K562 (cell line): ENCODE measurements at regions not wholly inside any gene's neighbourhood (a gene's known extent, or its start where the extent isn't known, plus 50 kb on each side); places are given as distances from the start of the nearest gene placed in this dataset.
"Not testable (repeated sequence)": the region's sequence is repeated elsewhere in the genome, so short reads cannot be mapped to it uniquely, and the experiment has no call there.

ENCODE experiments used
- ATAC-seq: fragments of 200-7000 bp; cut with Tn5 transposase; 3 replicates; pipeline ENCODE4 v1.9.1; 2020; ENCODE audit warnings: moderate library complexity
- BruUV-seq: library from RNA; stranded (reverse); fragments of 400-500 nt; replicated peaks from 2 replicates; lab custom pipeline; 2021; lab: Mats Ljungman, UMichigan
- CTCF ChIA-PET: fragments of 300-600 bp; formaldehyde crosslinking; extraction: SDS; loops from one replicate; lab custom pipeline; 2021; ENCODE audit warnings: low intra/inter-chr PET ratio; lab: Yijun Ruan, JAX
- POLR2A ChIA-PET: fragments of 300-600, 350-650 bp; sonication (Branson Sonifier 250); formaldehyde crosslinking; extraction: SDS; loops from one replicate; lab custom pipeline; 2021; ENCODE audit warnings: antibody characterized with exemption, inconsistent platforms; lab: Yijun Ruan, JAX
- DNase-seq, 4 experiments: peaks; one replicate each; pipeline versions ENCODE4 v3.0.0 to v3.0.0-alpha.2; 2011 to 2018; ENCODE audit warnings: low spot score in 3 of 4, mixed read lengths in 3 of 4; ENCODE audit errors: extremely low read depth in 1 of 4
- FAIRE-seq: peaks from 2 replicates; lab custom pipeline; 2011; peaks lifted over from hg19 to GRCh38; lab: Jason Lieb, UNC
- H2AFZ ChIP-seq: 2 replicates; pipeline ENCODE4 v1.6.0; 2011; ENCODE audit warnings: low read depth, low read length, control low read depth, inconsistent platforms
- H3K27ac ChIP-seq: fragments of 200-600 bp; 3 replicates; pipeline ENCODE4 v1.8.0; 2011; ENCODE audit warnings: low read depth, mild to moderate bottlenecking, control low read depth, inconsistent platforms, low read length, moderate library complexity, mixed read lengths; ENCODE audit errors: extremely low read depth
- H3K27me3 ChIP-seq, 2 experiments: fragments of 300-600 bp in 1 of 2; 2 replicates in 1 of 2; 3 replicates in 1 of 2; pipeline versions ENCODE4 v1.6.0 to v1.8.0; 2011; ENCODE audit warnings: inconsistent platforms in 2 of 2, low read length in 2 of 2, mild to moderate bottlenecking in 1 of 2, mixed read lengths in 1 of 2, moderate library complexity in 1 of 2; ENCODE audit not compliant: control insufficient read depth in 2 of 2, insufficient read depth in 2 of 2
- H3K36me3 ChIP-seq: fragments of 300-600 bp; 3 replicates; pipeline ENCODE4 v1.8.0; 2011; ENCODE audit warnings: mild to moderate bottlenecking, low read length, inconsistent platforms; ENCODE audit not compliant: control insufficient read depth, insufficient read depth
- H3K4me1 ChIP-seq, 2 experiments: fragments of 200-600 bp in 1 of 2; replicated peaks in 1 of 2; 2 replicates in 1 of 2; 3 replicates in 1 of 2; pipeline versions ENCODE4 v1.5.1 to v1.8.0; 2011; ENCODE audit warnings: inconsistent platforms in 2 of 2, low read length in 2 of 2, mild to moderate bottlenecking in 1 of 2, mixed read lengths in 1 of 2, moderate library complexity in 1 of 2; ENCODE audit not compliant: control insufficient read depth in 2 of 2, insufficient read depth in 2 of 2
- H3K4me2 ChIP-seq: 2 replicates; pipeline ENCODE4 v1.6.1; 2011; ENCODE audit warnings: low read length, control low read depth, inconsistent platforms, mixed read lengths; ENCODE audit not compliant: insufficient read depth
- H3K4me3 ChIP-seq: fragments of 200-600 bp; sonication (generic), shearing (Covaris generic); 2 replicates; pipeline ENCODE4 v1.5.1; 2016; ENCODE audit warnings: control low read depth, inconsistent platforms
- H3K79me2 ChIP-seq: fragments of 200-600 bp; 3 replicates; pipeline ENCODE4 v1.8.0; 2011; ENCODE audit warnings: low read length, inconsistent platforms; ENCODE audit not compliant: control insufficient read depth, insufficient read depth
- H3K9ac ChIP-seq, 2 experiments: 2 replicates each; pipeline versions ENCODE4 v1.6.0 to v1.6.1; 2011; ENCODE audit warnings: low read depth in 2 of 2, low read length in 2 of 2, control low read depth in 1 of 2, inconsistent platforms in 1 of 2, mild to moderate bottlenecking in 1 of 2, mixed read lengths in 1 of 2; ENCODE audit not compliant: insufficient read depth in 1 of 2
- H3K9me1 ChIP-seq: one replicate; pipeline ENCODE4 v1.6.0; 2011; ENCODE audit warnings: inconsistent platforms, mild to moderate bottlenecking, low read length, moderate library complexity; ENCODE audit not compliant: control insufficient read depth, insufficient read depth
- H3K9me3 ChIP-seq: replicated peaks from 2 replicates; pipeline ENCODE4 v1.5.1; 2011; ENCODE audit warnings: low read depth, low read length, inconsistent platforms; ENCODE audit not compliant: control insufficient read depth, insufficient read depth
- H4K20me1 ChIP-seq: replicated peaks from 2 replicates; pipeline ENCODE4 v1.6.1; 2011; ENCODE audit warnings: low read length, inconsistent platforms, mixed read lengths; ENCODE audit not compliant: control insufficient read depth, insufficient read depth
- EP400 ChIP-seq: fragments of 450-650 bp; IDR thresholded peaks from 2 replicates; pipeline ENCODE4 v1.6.1; 2017; ENCODE audit warnings: antibody characterized with exemption, mild to moderate bottlenecking, moderate library complexity
- GTF2B ChIP-seq: IDR thresholded peaks from 2 replicates; pipeline ENCODE4 v1.6.1; 2011; ENCODE audit not compliant: insufficient read length; ENCODE audit errors: extremely low read depth
- RREB1 ChIP-seq: fragments of 250-450 bp; sonication (Bioruptor Pico); IDR thresholded peaks from 2 replicates; pipeline ENCODE4 v1.4.0; 2020
- WGBS: fragments of 100-300 bp; shearing (Covaris generic); methylation state at CpG from one replicate; pipeline ENCODE4 v1.1.6; 2016; ENCODE audit warnings: low coverage, mixed read lengths; ENCODE audit not compliant: insufficient coverage; ENCODE audit errors: missing lambda C conversion rate; 5-methylcytosine and 5-hydroxymethylcytosine counted together
- in situ Hi-C: fragments of 300-500 bp; cut with MboI; formaldehyde crosslinking; loops from 4 replicates; pipeline ENCODE4 v1.15.0; 2018; ENCODE audit warnings: inconsistent platforms, mixed read lengths
- intact Hi-C: fragments of 100-400 bp; cut with micrococcal nuclease; formaldehyde crosslinking; loops from 2 replicates; pipeline ENCODE4 v1.14.2; 2022

- H3K9ac ChIP-seq, H3K9me1 ChIP-seq, ATAC-seq, H3K9me3 ChIP-seq, FAIRE-seq, BruUV-seq, POLR2A ChIA-PET, H3K36me3 ChIP-seq, H2AFZ ChIP-seq, H4K20me1 ChIP-seq, H3K27ac ChIP-seq, H3K4me2 ChIP-seq, H3K27me3 ChIP-seq, CTCF ChIA-PET, H3K4me3 ChIP-seq, DNase-seq, H3K4me1 ChIP-seq, intact Hi-C loops, H3K79me2 ChIP-seq, in situ Hi-C loops: not testable (repeated sequence)
- whole genome bisulfite sequencing = 0% methylated on average over 2 of the region's 3 CpGs
Observed at GRCh38 chr3:98696296-98696695, 66.8 kb upstream of the ST3GAL6 start.

- no peaks in the 10 kb centered on the region for H3K9me1 ChIP-seq
- ChIA-PET CTCF (no interaction called here), POLR2A (no interaction called here)
- no peak overlapping the region for H2AFZ ChIP-seq
- no peaks in the 10 kb centered on the region for H3K36me3 ChIP-seq
- WGBS = 0% methylated on average over 2 of the region's 2 CpGs
- H3K9ac ChIP-seq = no peak overlapping the region
- in situ Hi-C loops (no loop called here), intact Hi-C loops (no loop called here)
- no TSS peak for BruUV-seq
- FAIRE-seq (no peak), ATAC-seq (no peak), DNase-seq (no peak)
- no peaks in the 10 kb centered on the region for H3K27me3 ChIP-seq
- no peak overlapping the region for H3K4me3 ChIP-seq
- H4K20me1 ChIP-seq = no peaks in the 10 kb centered on the region
- H3K79me2 ChIP-seq = no peaks in the 10 kb centered on the region
- H3K4me1 ChIP-seq = no peaks in the 10 kb centered on the region
- H3K4me2 ChIP-seq = no peak overlapping the region
- no peaks in the 10 kb centered on the region for H3K9me3 ChIP-seq
- no peak for TF ChIP-seq RREB1 (CRISPR knock-in tag)
- no peak for TF ChIP-seq EP400
- TF ChIP-seq GTF2B = no peak
- no peak overlapping the region for H3K27ac ChIP-seq
Observed at GRCh38 chr3:98697225-98697624, 65.9 kb upstream of the ST3GAL6 start.
